ENCODE measurements at regions not wholly inside any gene's neighbourhood (a gene's known extent, or its start where the extent isn't known, plus 50 kb on each side); places are given as distances from the start of the nearest gene placed in this dataset.

DNA sequence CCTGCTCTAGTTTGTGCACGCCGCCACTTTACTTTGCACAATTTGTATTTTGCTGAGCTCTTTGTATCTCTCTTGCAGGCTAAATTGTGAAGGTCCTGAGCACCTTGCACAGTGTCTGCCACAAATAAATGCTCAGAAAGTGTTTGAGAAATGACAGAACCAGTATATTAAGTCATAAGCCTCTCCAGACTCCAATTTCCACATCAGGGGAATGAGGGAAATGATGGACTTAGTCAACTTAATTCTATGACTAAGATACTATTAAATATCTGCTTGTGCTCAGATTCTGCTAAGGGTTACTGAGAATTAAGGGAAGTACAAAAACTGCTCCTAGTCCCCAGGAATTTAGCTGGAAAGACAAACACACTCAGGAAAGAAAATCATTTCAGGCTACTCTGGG, 239.1 kb upstream of the SLC14A2 start:
- Histone ChIP-seq H3K27me3 (no peaks in the 10 kb centered on the region), H3K4me1 (no peaks in the 10 kb centered on the region), H3K4me3 (replicated peaks in 1 of 3) (no peak overlapping the region), H3K36me3 (no peaks in the 10 kb centered on the region), H3K9me3 (no peaks in the 10 kb centered on the region), H3K27ac (no peak overlapping the region)
- no peak for DNase-seq
- WGBS, 2 donors: 96 to 99% methylated on average over 2 of the region's 2 CpGs
- TF ChIP-seq CTCF (IDR thresholded peaks at IDR 0.05) (no peak), POLR2A (IDR thresholded peaks at IDR 0.05) (no peak)
- intact Hi-C loops (cut with DNase I): no loop called here

- Histone ChIP-seq H3K27ac (no peak overlapping the region), H3K9me3 (no peaks in the 10 kb centered on the region), H3K36me3 (no peaks in the 10 kb centered on the region), H3K4me3 (replicated peaks in 1 of 3) (no peak overlapping the region), H3K27me3 (no peaks in the 10 kb centered on the region), H3K4me1 (no peaks in the 10 kb centered on the region)
- no peak for DNase-seq
- TF ChIP-seq CTCF (IDR thresholded peaks at IDR 0.05) (no peak), POLR2A (IDR thresholded peaks at IDR 0.05) (no peak)
- 80 to 83% methylated on average over 1 of the region's 1 CpG for WGBS, 2 donors
- intact Hi-C loops (cut with DNase I): no loop called here
These were observed 237.0 kb upstream of the SLC14A2 start for GRCh38 chr18:45378308-45378707.

- Histone ChIP-seq H3K27ac (no peak overlapping the region), H3K27me3 (no peaks in the 10 kb centered on the region), H3K36me3 (no peaks in the 10 kb centered on the region), H3K4me3 (replicated peaks in 1 of 3) (no peak overlapping the region), H3K9me3 (no peaks in the 10 kb centered on the region), H3K4me1 (peaks cover 0 to under 1% of the 10 kb centered on the region in 2 donors)
- WGBS, 2 donors: 84 to 85% methylated on average over 5 of the region's 5 CpGs
- intact Hi-C loops (cut with DNase I): no loop called here
- DNase-seq: no peak
- TF ChIP-seq POLR2A (IDR thresholded peaks at IDR 0.05) (no peak), CTCF (IDR thresholded peaks at IDR 0.05) (no peak)
These were observed 236.3 kb upstream of the SLC14A2 start for GRCh38 chr18:45378933-45379332.

- Histone ChIP-seq H3K27me3 (no peaks in the 10 kb centered on the region), H3K27ac (no peak overlapping the region), H3K9me3 (no peaks in the 10 kb centered on the region), H3K4me1 (peaks cover 0 to 4% of the 10 kb centered on the region in 2 donors), H3K4me3 (replicated peaks in 1 of 3) (no peak overlapping the region), H3K36me3 (no peaks in the 10 kb centered on the region)
- no peak for DNase-seq
- TF ChIP-seq CTCF (IDR thresholded peaks at IDR 0.05) (no peak), POLR2A (IDR thresholded peaks at IDR 0.05) (no peak)
- 91 to 100% methylated on average over 1 of the region's 1 CpG for WGBS, 2 donors
- intact Hi-C loops (cut with DNase I): loop anchor here (5.0 kb wide), 1 partner anchor 1758 kb away; no protein-coding TSS in a partner anchor
These were observed 235.4 kb upstream of the SLC14A2 start for GRCh38 chr18:45379903-45380302.

- DNase-seq: no peak
- Histone ChIP-seq H3K9me3 (no peaks in the 10 kb centered on the region), H3K27me3 (no peaks in the 10 kb centered on the region), H3K27ac (no peak overlapping the region), H3K36me3 (no peaks in the 10 kb centered on the region), H3K4me1 (peaks cover 0 to 4% of the 10 kb centered on the region in 2 donors), H3K4me3 (replicated peaks in 1 of 3) (no peak overlapping the region)
- TF ChIP-seq POLR2A (IDR thresholded peaks at IDR 0.05): no peak
- 89 to 92% methylated on average over 1 of the region's 1 CpG for whole genome bisulfite sequencing, 2 donors
- intact Hi-C loops (cut with DNase I): loop anchor here (5.0 kb wide), 1 partner anchor 1759 kb away; no protein-coding TSS in a partner anchor
These were observed 234.0 kb upstream of the SLC14A2 start for GRCh38 chr18:45381282-45381681.

DNA sequence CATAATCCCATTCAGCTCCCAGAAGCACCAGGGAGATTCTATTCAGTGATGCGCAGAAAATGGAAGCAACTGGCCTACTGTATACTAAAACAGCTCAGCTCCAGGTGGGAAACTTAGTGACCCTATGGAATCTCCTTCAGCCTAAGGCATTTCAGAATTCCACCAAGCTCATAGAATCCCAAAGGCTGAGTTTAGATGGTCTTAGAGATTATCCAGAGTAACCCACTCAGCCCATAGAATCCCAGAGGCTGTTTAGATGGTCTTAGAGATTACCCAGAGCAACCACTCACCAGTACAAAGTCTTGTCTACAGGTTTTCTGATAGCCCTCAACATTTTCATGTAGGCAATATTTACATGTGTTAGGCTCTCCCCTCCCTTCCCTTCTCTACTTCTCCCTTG, 232.0 kb upstream of the SLC14A2 start:
- Histone ChIP-seq H3K27me3 (no peaks in the 10 kb centered on the region), H3K4me3 (replicated peaks in 1 of 3) (no peak overlapping the region), H3K4me1 (peaks cover 0 to 4% of the 10 kb centered on the region in 2 donors), H3K9me3 (no peaks in the 10 kb centered on the region), H3K36me3 (no peaks in the 10 kb centered on the region), H3K27ac (no peak overlapping the region)
- WGBS, 2 donors: 83 to 93% methylated on average over 1 of the region's 1 CpG
- no peak for DNase-seq
- intact Hi-C loops (cut with DNase I): loop anchor here (5.0 kb wide), 1 partner anchor 1761 kb away; no protein-coding TSS in a partner anchor
- TF ChIP-seq POLR2A (IDR thresholded peaks at IDR 0.05) (no peak), CTCF (IDR thresholded peaks at IDR 0.05) (no peak)
